Activated CD4-positive, alpha-beta T cell treated with anti-CD3 and anti-CD28 coated beads for 48 hours (primary cell): ENCODE measurements at regions not wholly inside any gene's neighbourhood (a gene's known extent, or its start where the extent isn't known, plus 50 kb on each side); places are given as distances from the start of the nearest gene placed in this dataset.

Source experiments
- DNase-seq: peaks from one replicate; pipeline ENCODE4 v3.0.0-alpha.2; 2020

DNA sequence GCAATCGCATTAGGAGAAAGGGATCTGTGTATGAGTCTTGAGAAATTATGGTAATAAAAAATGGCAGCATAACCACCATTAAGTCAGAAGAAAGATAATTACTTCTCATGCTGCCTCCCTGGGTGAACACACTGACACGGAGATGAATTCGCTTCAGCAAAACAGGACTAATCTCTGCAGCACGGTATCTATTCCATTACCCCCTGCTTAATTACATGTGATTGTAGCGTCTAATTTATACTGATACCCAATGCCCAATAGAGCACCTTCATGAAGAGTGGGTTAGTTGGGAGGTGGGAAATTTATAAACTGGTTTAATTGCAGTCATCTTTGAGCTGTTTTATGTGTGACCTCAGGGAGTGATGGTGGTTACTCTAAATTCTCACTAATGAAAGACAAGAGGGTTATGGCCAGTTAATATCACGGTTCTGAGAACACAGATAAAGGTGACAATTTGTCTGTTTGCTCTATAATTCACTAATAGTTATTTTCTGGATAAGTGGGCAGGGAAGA lies 476.2 kb upstream of the SULF2 start:
- DNase-seq: no peak

DNA sequence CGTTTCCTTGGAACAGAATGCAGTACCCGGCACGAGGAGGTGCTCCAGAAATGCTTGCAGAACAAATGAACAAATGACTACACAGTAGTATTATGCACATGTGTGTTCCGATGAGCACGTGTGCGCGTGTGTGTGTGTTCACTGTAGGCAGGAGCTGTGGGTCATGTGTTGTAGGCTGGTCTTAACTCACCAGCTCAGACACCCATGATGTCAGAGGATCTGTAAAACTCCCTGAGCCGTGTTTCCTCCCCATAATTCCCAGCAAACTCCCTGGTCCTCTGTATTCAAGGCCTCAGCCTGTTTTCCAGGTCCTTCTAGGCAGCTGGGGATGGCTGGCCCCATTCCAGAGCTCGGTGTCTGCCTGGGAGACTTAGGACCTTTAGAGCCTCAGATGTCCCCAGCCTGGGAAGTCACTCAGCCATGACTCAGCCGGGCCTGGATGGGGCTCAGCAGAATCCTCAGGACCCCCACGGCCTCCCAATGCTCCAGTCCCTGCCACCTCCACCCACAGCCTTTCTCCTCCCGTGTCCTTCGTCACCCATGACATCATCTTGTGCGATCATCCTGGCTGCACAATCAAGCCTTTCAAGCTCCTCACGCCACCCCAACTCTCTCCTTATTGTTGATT lies 475.0 kb upstream of the SULF2 start:
- no peak for DNase-seq

DNA sequence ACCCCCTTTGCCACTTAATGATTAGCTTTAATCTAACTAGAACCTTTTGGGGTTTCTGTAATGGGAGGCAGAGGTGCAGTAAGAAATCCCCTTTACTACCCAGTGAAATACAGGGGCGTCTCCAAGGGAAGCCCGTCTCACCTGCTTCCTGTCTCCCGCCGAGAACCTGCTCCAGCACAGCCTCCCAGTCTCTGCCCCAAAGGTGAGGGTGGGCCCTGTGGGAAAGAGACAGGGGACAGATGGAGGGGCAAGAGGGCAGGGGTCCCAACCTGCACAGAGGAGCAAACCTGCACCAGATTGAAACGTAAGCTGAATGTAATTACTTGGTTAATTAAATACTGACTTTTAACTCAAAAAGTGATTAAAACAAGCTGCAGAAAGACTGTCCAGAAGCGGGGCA lies 474.2 kb upstream of the SULF2 start:
- DNase-seq: no peak

DNA sequence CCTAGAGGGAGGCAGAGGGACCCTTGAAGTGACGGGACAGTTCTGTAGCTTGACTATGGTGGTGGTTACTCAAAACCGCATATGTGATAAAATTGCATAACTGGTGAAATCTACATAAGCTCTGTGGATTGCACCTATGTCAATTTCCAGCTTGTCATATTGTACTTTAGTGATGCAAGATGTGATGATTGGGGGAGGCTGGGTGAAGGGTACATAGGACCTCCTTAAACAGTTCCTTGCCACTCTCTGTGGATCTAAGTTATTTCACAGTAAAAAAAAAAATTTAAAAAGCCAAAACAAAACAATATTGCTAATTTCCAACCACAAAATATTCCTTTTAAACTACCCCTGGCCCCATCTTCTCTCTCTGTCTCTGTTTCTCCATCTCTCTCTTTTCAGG lies 472.6 kb upstream of the SULF2 start:
- DNase-seq: no peak

DNA sequence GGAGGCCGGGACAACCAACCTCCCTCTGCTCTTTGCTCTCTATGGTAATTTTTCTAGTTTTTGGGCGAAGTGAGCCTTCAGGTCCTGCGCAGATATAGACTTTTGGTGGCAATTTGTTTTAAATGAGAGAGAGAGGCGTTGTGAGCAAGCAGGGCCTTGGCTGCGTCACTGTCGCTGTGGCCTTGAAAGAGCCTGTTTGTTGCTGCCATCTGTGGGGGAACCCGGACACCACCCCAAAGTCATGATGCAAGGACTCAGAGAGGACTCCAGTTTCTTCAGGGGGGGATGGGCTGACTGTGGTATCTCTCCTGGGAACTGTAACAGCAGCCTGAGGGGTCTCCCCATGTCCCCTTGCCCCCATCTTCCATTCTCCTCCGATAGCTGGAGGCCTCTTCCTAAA lies 462.7 kb upstream of the SULF2 start:
- no peak for DNase-seq

- DNase-seq: no peak
Measured at GRCh38 chr20:48246061-48246790, 460.9 kb upstream of the SULF2 start.

DNA sequence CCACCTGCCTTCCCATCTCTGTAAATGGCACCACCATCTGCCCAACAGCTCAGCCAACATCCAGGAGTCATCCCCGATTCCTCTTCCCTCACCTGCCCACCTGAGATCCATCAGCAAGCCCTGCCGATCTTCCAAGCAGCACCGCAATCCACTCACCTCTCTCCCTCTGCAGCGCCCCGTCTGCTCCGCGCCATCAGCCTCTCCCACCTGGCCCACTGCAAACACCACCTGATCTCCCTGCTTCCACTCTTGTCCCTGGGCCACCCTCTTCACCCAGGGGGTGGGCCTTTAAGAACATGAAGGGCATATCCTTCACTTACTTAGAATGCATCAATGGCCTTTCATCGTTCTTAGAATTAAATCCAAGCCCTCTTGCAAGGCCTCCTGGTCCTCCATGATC lies 457.3 kb upstream of the SULF2 start:
- DNase-seq: no peak

DNA sequence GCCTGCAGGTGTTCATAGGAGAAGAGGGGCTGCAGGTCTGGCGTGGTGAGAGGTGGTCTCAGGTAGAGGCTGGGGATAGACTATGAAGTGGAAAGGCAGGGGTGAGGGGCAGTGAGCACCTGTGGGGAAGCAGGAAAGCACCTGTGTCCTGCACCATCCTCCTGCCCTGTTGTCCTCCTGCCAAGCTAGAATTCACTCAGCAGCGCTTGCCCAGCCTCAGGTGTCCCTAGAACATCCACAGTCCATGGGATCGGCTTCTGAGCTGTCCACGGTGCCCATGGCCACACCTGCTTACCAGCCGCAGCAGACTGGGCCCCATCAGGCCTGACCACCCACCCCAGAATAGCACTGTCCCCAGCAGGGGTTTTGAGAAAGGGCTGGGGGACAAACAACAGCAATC lies 456.2 kb upstream of the SULF2 start:
- no peak for DNase-seq

GRCh38 chr20:48238781-48239180 lies 453.5 kb upstream of the SULF2 start:
- DNase-seq: no peak

GRCh38 chr20:48238326-48238725 lies 453.0 kb upstream of the SULF2 start:
- DNase-seq: no peak

DNA sequence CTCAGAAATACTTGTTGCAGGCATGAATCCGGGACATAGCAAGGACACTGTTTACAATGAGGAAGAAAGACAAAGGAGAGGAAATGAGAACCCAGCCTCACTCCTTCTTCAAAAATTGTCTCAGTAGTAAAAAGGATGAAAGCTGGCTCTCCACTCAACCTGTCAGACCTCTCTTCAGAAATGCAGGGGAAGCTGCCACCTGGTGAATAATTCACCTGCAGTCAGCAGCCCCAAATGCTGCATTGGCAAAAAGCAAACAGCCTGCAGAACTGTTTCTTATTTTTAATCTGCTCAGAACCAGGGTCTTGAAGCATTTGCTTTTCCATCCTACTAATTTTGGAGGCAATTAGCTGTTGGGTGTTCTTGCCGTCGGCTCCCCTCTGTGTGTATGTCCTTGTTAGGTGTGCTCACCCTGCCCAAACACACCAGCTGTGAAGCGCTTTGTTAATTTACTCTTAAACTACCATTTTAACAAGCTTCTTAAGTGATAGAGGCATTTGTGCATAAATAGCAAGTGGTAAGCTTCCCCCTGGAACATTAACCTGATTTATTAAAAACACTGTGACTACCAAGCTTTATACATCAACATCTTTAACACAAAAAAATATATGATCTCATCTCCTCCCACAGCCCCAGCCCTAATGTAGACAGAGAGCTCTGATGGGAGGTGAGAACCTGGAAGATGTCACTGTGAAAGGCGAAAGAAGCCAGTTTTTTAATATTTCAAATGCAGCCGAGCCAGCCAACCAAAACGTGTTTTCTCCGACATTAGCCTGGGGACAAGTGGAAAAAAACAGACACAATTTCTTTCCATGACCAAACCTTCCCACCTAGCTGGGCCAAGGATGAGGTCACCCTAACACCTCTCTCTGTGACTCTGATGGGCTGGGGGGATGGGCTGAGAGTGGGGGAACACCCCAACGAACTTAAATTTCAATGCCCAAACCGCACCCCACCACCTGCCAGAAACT lies 451.0 kb upstream of the SULF2 start:
- DNase-seq: no peak

- no peak for DNase-seq
Measured at GRCh38 chr20:48234951-48235350, 449.7 kb upstream of the SULF2 start.

- DNase-seq: no peak
Measured at GRCh38 chr20:48231253-48231930, 446.1 kb upstream of the SULF2 start.

DNA sequence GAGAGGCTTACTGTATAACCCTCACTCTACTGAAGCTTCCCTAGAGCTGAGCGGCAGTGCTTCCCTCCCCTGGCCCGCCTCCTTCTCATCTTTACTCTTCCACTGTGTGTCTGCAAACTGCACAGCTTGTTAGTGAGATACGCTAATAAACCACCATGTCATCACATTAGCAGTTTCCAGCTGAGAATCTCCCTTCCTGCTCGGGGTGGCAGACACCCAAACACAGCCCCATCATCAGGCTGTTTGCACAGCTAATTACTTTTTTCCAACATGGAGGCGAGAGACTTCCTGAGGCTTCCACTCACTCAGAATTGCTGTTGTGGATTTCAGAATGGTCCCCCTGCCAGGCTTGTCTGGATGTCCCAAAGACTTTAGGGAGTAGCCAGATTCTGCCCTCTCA lies 444.9 kb upstream of the SULF2 start:
- no peak for DNase-seq

GRCh38 chr20:48227381-48227780 lies 442.1 kb upstream of the SULF2 start:
- no peak for DNase-seq

DNA sequence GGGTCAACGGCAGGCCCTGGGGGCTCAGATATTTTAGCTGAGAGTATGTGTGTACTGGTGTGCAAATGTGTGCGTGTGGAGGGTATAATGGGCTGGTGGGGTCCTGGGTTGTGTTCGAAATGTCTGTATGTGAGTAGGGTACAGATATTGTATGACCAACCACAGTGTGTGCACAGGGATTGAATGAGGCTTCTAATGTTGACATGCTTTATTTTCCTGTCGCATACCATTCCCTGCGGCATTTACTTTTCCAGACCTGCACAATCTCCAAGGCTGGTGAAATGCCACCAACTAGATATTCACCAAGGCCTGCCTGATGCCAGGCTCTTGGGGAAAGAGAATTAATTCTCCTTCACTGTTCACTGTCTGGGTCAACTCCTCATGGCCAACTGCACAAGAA lies 441.4 kb upstream of the SULF2 start:
- no peak for DNase-seq

DNA sequence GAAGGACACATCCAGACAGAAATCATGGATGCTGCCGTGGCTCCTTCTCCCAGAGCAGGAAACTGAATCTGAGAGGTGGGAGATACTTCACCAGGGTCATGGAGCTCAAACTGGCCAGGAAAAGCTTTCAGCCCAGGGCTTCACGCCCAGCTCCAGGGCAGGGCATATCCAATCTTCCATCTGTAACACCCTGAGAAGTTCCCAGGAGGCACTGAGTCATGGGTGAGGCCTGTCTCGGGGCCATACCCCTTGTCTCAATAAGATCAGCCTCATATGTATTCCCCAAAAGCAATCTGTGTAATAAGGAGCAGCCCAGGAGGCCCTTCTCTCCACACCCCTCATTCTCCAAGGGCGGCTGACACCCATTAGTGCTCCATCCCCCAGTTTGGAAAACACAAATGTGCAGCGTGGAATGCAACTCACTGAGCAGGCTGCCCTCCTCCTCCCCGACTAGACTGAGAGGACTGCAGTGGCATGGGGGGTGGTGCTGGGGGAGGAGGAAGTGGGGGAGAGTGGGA lies 439.3 kb upstream of the SULF2 start:
- DNase-seq: no peak

- DNase-seq: no peak
Measured at GRCh38 chr20:48223715-48224114, 438.4 kb upstream of the SULF2 start.

DNA sequence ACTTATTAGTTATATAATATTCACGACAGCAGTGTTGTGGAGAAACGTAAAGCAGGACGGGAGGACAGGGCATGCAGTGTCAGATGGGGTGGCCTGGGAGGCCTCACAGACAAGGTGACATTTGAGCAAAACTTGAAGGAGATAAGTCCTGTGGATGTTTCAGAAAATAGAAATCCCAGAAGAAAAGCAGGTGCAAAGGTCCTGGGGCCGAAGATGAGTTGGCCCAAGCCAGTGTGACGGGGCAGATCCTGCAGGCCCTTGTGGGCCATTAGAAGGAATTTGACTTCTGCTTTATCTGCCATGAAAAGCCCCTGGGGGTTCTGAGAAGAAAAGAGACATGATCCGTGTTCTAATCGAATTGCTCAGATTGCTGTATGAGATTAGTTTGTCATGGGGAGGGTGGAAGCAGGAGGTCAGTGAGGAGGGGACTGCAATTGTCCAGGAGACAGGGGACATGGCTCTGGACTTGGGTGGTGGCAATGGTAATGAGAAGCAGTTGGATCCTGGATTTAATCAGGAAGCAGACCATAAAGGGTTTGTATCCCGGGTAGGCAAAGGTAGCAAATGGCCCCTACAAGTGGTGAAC lies 437.4 kb upstream of the SULF2 start:
- no peak for DNase-seq

GRCh38 chr20:48220033-48220633 lies 434.9 kb upstream of the SULF2 start:
- no peak for DNase-seq

DNA sequence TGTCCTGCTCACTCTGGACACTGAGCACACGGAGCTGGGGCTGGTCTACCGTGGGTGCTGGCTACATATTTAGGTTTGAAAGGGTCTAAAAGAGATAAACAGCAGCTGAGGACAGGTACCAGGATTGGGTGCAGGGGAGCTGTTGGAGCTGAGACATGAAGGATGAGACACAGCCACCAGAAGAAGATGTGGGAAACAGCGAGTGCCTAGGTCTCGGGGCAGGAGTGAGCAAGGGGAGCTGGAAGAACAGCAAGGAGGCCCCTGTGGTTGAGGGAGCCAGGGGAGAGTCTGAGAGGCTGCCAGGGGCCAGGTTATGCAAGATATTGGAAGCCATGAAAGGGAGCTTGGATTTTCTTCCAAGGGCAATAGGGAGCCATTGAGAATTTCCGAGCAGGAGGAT lies 434.0 kb upstream of the SULF2 start:
- DNase-seq: no peak

- no peak for DNase-seq
Measured at GRCh38 chr20:48217190-48217589, 431.9 kb upstream of the SULF2 start.
